RWPE2 (cell line): ENCODE measurements at regions not wholly inside any gene's neighbourhood (a gene's known extent, or its start where the extent isn't known, plus 50 kb on each side); places are given as distances from the start of the nearest gene placed in this dataset.

Experiments used
- ATAC-seq: fragments of 200-7000 bp; cut with Tn5 transposase; 3 replicates; pipeline ENCODE4 v1.9.1; 2021; ENCODE audit warnings: low read depth
- DNase-seq: peaks from one replicate; pipeline ENCODE4 v3.0.0-alpha.2; 2020; ENCODE audit warnings: low spot score
- H3K27ac ChIP-seq: fragments of 450-650 bp; 2 replicates; pipeline ENCODE4 v1.5.1; 2017; ENCODE audit warnings: mild to moderate bottlenecking; ENCODE audit not compliant: poor library complexity, severe bottlenecking
- H3K27me3 ChIP-seq: fragments of 250-450 bp; sonication (Bioruptor Pico); 2 replicates; pipeline ENCODE4 v1.5.1; 2021; ENCODE audit warnings: mild to moderate bottlenecking, moderate library complexity; ENCODE audit not compliant: insufficient read depth, poor library complexity, severe bottlenecking
- H3K36me3 ChIP-seq: fragments of 250-450 bp; sonication (Bioruptor Pico); 2 replicates; pipeline ENCODE4 v1.5.1; 2020; ENCODE audit warnings: low read depth, mild to moderate bottlenecking, moderate library complexity
- H3K4me1 ChIP-seq: fragments of 250-450 bp; sonication (Bioruptor Pico); 2 replicates; pipeline ENCODE4 v1.5.1; 2021; ENCODE audit warnings: mild to moderate bottlenecking, moderate library complexity; ENCODE audit not compliant: insufficient read depth, poor library complexity, severe bottlenecking
- H3K4me3 ChIP-seq: fragments of 250-450 bp; sonication (Bioruptor Pico); 2 replicates; pipeline ENCODE4 v1.5.1; 2021; ENCODE audit warnings: mild to moderate bottlenecking, moderate library complexity; ENCODE audit not compliant: severe bottlenecking
- H3K9me3 ChIP-seq: fragments of 250-450 bp; sonication (Bioruptor Pico); 2 replicates; pipeline ENCODE4 v1.5.1; 2021; ENCODE audit warnings: mild to moderate bottlenecking, moderate library complexity; ENCODE audit not compliant: severe bottlenecking
- CTCF ChIP-seq: fragments of 450-650 bp; IDR thresholded peaks from one replicate; pipeline ENCODE4 v1.5.1; 2017; ENCODE audit warnings: mild to moderate bottlenecking, moderate library complexity; ENCODE audit not compliant: poor library complexity, severe bottlenecking

GRCh38 chr11:112553205-112553731 lies 292.6 kb upstream of the PLET1 start:
- H3K27ac ChIP-seq, result no peak overlapping the region
- H3K36me3 ChIP-seq, result no peaks in the 10 kb centered on the region
- no peak for ATAC-seq
- no peak for DNase-seq
- TF ChIP-seq CTCF, result no peak
- no peaks in the 10 kb centered on the region for H3K27me3 ChIP-seq
- no peaks in the 10 kb centered on the region for H3K4me1 ChIP-seq
- H3K4me3 ChIP-seq, result no peak overlapping the region
- H3K9me3 ChIP-seq, result no peaks in the 10 kb centered on the region

GRCh38 chr11:112554586-112554985 lies 293.9 kb upstream of the PLET1 start:
- Histone ChIP-seq H3K9me3 (no peaks in the 10 kb centered on the region), H3K4me3 (no peak overlapping the region), H3K27me3 (no peaks in the 10 kb centered on the region), H3K27ac (no peak overlapping the region), H3K4me1 (no peaks in the 10 kb centered on the region), H3K36me3 (no peaks in the 10 kb centered on the region)
- DNase-seq (no peak), ATAC-seq (no peak)
- no peak for TF ChIP-seq CTCF

GRCh38 chr11:112555491-112556364 lies 295.1 kb upstream of the PLET1 start:
- TF ChIP-seq CTCF, result peak; percentile 29
- no peaks in the 10 kb centered on the region for H3K36me3 ChIP-seq
- H3K27me3 ChIP-seq, result no peaks in the 10 kb centered on the region
- no peaks in the 10 kb centered on the region for H3K9me3 ChIP-seq
- H3K27ac ChIP-seq, result no peak overlapping the region
- ATAC-seq, result no peak
- H3K4me1 ChIP-seq, result no peaks in the 10 kb centered on the region
- no peak overlapping the region for H3K4me3 ChIP-seq
- DNase-seq, result no peak

GRCh38 chr11:112558691-112559090 lies 298.0 kb upstream of the PLET1 start:
- Histone ChIP-seq H3K4me1 (no peaks in the 10 kb centered on the region), H3K27ac (no peak overlapping the region), H3K36me3 (no peaks in the 10 kb centered on the region), H3K9me3 (no peaks in the 10 kb centered on the region), H3K4me3 (no peak overlapping the region), H3K27me3 (no peaks in the 10 kb centered on the region)
- DNase-seq, result no peak
- no peak for TF ChIP-seq CTCF
- ATAC-seq, result no peak

- Histone ChIP-seq H3K27me3 (no peaks in the 10 kb centered on the region), H3K9me3 (no peaks in the 10 kb centered on the region)
Observed at GRCh38 chr11:112563808-112564207, 303.1 kb upstream of the PLET1 start.

More at GRCh38 chr11:112563808-112564207, 303.1 kb upstream of the PLET1 start:
- H3K4me1 ChIP-seq, result no peaks in the 10 kb centered on the region
- no peaks in the 10 kb centered on the region for H3K36me3 ChIP-seq
- ATAC-seq, result no peak
- no peak for TF ChIP-seq CTCF
- no peak overlapping the region for H3K27ac ChIP-seq
- H3K4me3 ChIP-seq, result no peak overlapping the region
- no peak for DNase-seq
